Mucosa of gallbladder (tissue), 1 donor: ENCODE measurements at regions not wholly inside any gene's neighbourhood (a gene's known extent, or its start where the extent isn't known, plus 50 kb on each side); places are given as distances from the start of the nearest gene placed in this dataset.

Source experiments
- DNase-seq: peaks from one replicate; pipeline ENCODE4 v3.0.0-alpha.2; 2020; ENCODE audit warnings: low spot score
- donor health status: DM: no; HTN: no; CAD: no.

- no peak for DNase-seq
Observed at GRCh38 chrX:10047631-10048030, 80.5 kb downstream of the CLDN34 start.

- DNase-seq: no peak
Observed at GRCh38 chrX:10048076-10048475, 80.9 kb downstream of the CLDN34 start.

DNA sequence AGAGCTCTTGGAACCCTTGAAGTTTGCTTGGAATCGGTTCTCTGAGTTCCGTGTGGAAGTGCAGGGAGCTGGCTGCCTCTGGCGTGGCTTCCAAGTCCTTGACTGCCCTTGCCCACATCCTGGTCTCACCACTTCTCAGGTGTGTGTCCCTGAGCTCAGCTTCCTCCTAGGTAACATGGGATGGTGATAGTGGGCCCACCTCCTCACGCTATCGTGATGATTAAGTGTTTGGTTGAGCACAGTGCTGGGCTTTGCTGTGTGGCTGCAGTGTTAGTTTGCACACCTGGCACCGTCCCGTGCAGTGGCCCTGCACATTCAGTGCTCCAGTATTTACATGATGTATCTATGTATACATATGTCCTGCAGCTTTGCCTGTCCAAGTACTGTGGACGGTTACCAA, 81.5 kb downstream of the CLDN34 start:
- no peak for DNase-seq

DNA sequence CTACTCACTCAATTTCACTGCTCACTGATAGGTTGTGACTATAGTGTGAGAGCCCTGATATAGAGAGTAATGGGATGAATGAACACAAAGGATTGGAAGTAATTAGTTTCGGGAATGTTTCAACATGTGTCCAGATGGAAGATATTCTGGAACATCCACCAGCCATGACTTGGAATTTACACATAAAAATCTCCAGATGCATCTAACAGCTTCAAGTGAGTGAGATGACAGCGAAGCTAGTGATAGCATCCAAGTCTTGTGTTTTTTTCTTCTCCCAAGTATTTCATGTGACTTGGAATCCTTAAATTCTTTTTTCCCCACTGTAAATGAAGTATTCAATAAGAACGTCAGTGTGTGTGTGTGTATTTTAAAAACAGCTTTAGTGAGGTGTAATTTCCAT, 82.1 kb downstream of the CLDN34 start:
- no peak for DNase-seq

- no peak for DNase-seq
Observed at GRCh38 chrX:10050481-10050880, 83.3 kb downstream of the CLDN34 start.

DNA sequence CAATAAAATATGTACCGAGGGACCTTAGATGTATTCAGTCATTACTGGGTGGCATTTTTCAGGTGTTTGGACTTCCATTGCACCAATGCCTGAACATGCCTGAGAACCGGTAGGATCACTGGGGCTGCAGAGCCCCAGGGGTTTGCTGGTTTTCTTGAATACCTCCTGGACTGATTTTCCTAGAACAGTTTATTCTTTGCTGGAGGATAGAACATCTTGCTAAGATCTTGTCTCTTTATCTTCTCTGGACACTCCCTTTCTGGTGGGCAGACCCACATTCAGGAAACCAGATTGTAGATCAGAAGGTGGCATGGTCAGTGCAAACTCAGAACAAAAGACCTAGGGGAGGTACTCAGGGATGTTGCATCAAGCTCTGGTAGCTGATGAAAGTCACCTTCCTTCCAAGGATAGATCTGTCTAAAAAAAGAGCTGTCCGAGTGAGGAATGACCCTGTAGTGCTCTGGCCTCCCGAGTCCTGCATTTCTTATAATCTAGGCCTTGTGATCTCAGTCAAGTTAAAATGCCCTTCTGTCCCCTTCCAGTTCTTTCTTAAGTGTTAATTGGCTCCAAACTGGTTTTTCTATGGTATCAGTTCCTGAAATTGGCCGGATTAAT, 84.8 kb downstream of the CLDN34 start:
- DNase-seq: no peak

- DNase-seq: no peak
Observed at GRCh38 chrX:10052906-10053625, 85.9 kb downstream of the CLDN34 start.

- no peak for DNase-seq
Observed at GRCh38 chrX:10054396-10054795, 87.2 kb downstream of the CLDN34 start.

DNA sequence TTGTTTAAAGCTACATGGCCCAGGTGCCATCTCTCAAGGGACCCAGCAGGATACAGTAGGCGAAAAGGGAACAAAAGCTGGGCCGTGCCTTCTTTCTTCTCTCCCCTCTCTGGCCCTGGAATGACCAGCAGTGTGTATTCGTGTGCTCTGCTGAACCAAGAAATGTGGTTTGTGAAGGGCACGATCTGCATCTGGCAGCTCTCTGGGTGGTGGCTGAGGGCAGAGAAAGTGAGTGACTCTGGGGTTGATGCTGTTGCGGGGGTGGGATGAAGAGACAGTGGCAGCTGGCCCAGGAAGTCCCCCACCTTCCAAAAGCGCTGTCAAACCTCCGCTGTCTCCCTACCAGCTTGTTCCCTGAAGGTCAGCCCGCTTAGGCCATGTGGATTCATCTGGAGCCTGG, 88.3 kb downstream of the CLDN34 start:
- DNase-seq: no peak

DNA sequence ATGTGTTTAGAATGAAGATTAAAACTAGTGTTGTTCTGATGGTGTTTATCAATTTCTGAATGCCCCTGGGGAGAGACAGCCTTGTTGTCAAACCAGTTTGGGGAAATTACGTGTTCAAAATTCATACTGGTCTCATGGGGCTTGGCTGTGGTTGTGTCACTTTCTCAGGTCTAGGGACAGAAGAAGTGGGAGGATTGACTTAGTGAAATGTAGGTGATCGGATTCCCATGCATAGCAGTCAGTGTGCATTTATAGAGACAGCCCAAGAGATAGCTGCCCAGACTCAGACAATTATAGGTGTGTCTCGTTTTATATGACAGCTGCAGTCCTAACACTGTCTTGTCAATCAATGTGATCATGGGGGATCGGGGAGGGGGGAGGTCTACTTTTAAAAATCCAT, 94.4 kb upstream of the CLCN4 start:
- no peak for DNase-seq

DNA sequence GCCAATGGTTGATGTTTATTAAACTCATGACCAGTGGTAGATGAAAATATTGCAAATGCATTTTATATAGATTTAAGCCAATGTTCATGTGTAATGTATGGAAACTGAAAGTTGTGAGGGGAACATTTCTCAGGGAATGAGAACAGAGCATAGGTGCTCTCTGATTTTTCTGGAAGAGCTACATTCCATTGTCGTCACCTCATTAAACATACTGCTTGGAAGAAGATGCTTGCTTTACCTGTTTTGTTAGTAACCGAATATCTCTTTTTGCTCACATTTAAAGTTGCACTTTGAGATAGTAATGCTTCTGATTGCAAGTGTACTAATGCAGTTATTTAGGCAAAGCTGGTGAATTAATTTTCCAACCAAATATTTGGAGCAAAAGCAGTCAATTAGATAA, 93.8 kb upstream of the CLCN4 start:
- no peak for DNase-seq

- DNase-seq: no peak
Observed at GRCh38 chrX:10064736-10065135, 92.0 kb upstream of the CLCN4 start.

DNA sequence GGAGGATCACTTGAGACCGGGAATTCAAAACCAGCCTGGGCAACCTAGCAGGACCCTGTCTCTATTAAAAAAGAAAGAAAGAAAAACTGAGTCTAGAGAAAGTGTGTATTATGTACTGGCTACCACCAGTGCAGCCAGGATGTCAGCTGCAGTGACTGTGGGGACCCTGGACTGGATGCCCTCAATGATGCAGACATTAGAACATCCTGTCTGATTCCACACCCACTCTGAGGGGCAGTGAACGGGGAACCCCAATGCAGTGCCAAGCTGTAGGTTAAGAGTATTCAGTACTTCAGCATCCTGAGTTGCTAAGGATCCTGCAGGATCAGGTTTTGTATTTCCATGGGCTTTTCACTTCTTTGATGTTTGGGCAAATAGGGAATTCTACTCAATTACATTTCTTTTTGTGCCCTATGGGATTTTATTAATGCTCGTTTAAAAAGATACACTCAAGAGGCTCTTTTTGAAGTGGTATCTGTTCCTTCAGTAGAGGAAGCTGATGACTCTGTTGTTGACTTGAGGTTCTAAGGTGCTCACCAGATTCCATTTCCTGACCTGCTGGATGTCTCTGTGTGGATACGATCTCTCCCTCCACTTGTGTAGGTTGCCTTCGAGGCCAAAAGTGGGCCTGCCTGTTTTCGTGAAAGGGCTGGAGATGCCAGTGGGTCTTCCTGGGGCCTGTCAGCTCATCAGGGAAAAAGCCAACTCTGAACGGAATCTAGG, 85.9 kb upstream of the CLCN4 start:
- no peak for DNase-seq

GRCh38 chrX:10071451-10072144, 85.2 kb upstream of the CLCN4 start:
- DNase-seq: no peak

GRCh38 chrX:10072786-10073568, 83.8 kb upstream of the CLCN4 start:
- DNase-seq: no peak

GRCh38 chrX:10073671-10074070, 83.1 kb upstream of the CLCN4 start:
- DNase-seq: no peak

GRCh38 chrX:10074241-10074941, 82.4 kb upstream of the CLCN4 start:
- DNase-seq: no peak

GRCh38 chrX:10076765-10077164, 80.0 kb upstream of the CLCN4 start:
- DNase-seq: no peak

DNA sequence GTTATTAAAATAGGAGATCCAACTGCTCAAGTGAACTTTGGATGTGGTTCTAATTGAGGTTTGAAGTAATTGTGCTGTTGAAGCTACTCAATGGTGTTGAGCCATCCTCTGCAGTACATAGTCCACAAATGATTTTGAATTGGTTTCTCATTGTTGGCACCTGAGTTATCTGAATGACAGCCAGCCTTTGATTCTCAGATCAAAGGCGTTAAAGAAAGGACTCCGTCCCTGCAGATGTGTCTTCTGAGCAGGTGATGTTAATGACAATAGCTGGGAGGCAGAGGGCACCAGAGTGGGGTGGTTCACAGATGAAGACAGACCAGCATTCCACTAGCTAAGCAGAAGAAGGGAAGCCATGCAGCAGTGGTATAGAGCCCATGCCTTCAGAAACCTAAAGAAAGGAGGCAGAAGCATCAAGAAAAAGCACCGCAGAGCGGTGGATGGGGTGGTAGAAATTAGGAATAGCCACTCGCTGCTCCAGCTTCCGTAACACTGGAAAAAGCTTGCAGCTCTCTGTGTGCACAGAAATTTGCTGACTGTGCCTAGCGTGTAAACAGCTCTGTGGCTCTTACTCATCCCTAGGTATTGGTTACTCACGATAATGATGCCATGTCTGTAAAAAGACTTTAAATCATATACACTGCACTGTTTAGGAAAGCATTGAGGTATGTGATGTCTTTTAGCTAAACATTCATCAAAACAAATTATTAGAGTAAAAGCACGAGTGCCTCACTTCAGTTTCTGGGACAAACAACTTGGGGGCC, 79.2 kb upstream of the CLCN4 start:
- DNase-seq: no peak

GRCh38 chrX:10078266-10078665, 78.5 kb upstream of the CLCN4 start:
- DNase-seq: no peak
